DMS114 treated with DMSO at 0.1 percent for 48 hours (cell line): ENCODE measurements at regions not wholly inside any gene's neighbourhood (a gene's known extent, or its start where the extent isn't known, plus 50 kb on each side); places are given as distances from the start of the nearest gene placed in this dataset.

Source experiments
- DNase-seq: peaks from one replicate; lab custom pipeline; 2025; ENCODE audit not compliant: unreplicated experiment; lab: John Stamatoyannopoulos, UW

DNA sequence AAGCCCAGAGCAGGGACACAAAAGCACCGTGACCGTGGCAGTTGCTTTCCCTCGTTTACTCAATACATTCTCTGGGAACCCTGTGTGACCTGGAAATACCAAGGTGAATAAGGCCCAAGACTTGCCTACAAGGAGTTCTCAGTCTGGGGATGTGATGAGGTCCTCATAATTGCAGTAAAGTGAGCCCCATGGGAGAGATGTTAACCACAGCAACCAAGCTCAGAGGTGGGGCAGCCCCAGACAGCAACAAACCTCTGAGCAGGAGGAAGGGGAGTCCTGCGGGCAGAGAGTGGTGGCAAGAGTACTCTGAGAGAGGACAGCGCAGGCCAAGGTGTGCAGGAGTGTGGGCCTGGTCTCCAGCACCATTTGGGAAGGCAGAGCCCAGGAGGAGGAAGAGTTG lies 91.6 kb downstream of the TTC32 start:
- no peak for DNase-seq

DNA sequence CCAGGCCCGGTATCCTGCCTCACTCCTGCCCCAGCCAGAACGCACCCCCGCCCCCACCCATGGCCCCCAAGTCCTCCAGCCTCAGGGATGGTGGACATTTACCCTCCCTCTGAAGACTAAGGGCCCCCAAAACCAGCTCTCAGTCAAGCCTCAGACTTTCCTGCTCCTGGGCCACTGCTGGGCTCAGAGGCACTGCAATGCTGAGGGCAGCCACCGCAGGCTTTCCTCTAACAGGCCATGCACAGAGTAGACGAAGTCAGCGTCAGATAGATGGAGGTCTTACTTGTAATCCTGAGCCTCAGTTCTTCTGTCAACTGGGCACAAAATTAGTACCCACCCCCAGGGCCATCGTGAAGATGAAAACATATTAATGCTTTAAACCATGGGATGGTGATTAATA lies 92.6 kb downstream of the TTC32 start:
- DNase-seq = no peak

- no peak for DNase-seq
These were observed 93.9 kb downstream of the TTC32 start for GRCh38 chr2:19807866-19808265.

- DNase-seq = no peak
These were observed 94.4 kb downstream of the TTC32 start for GRCh38 chr2:19807346-19807745.

- no peak for DNase-seq
These were observed 95.2 kb downstream of the TTC32 start for GRCh38 chr2:19806591-19806990.

DNA sequence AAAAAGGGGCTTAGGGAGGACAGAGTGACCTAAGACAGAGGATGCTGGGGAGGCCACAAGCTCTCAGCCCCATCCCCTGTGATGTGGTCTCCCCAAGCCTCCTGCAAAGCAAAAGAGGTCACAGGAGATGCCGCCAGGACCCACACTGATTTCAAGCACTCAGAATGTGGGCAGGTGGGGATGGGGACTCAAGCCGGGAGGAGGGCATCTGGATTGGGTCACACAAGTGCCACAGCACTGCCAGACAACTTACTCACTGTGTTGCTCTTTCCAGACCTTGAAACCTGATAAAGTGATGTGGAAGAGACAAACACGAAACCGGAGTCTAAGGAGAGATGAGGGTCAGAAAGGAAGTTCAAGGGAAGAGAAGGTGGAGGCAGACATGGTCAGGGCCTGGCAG lies 95.7 kb downstream of the TTC32 start:
- no peak for DNase-seq

DNA sequence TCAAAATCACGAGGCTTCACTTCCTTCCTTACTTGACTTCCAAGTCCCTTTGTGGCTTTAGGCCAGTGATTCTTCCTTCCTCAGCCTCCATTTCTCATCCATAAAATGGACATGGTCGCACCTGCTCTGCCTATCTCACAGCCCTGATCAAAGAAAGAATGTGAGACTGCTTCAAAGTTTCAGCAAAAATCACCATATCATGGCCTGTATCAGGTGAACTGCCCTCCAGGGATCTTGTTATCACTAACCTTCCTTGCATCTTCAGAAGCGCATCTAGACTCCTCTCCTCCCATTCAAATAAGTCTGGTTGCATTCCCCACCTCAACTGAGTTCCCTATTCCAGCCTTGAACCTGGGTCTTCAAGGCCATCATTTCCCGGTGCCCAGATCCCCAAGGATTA lies 96.5 kb downstream of the TTC32 start:
- no peak for DNase-seq

- no peak for DNase-seq
These were observed 97.0 kb downstream of the TTC32 start for GRCh38 chr2:19804639-19805260.

DNA sequence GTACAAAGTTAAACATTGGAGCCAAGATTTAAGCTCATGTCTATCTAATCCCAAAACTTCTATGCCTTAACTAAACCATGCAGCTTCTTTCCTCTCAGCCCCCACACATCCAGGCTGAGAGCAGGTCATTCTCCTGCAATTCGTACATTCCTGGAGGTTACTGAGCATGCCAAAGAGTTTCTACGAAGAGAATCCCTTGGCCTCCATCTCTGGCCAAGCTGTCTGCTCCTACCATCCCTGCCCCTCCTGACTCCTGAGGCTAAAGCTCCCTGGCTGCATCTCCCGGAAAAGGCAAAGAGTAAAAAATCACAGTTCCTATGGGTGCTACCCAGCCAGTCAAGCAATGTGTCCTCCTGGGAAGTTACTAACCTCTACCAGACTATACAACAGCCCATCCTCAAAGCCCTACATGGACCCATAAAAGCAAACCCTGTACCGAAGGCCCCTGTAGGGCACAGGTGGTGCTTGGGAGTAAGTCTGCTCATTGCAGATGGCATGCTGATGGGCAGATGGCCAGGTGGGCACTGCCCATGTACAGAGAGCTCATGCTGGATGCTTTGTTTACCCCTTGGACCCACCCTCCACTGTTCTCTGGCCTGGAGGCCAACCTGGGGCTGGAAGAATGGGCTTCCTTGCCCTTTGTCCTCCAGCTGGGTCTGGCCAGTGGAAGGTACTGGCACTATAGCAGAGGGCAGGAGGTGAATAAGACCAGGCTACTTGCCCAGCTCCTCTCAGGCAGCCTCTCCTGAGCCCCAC lies 99.5 kb downstream of the TTC32 start:
- no peak for DNase-seq

DNA sequence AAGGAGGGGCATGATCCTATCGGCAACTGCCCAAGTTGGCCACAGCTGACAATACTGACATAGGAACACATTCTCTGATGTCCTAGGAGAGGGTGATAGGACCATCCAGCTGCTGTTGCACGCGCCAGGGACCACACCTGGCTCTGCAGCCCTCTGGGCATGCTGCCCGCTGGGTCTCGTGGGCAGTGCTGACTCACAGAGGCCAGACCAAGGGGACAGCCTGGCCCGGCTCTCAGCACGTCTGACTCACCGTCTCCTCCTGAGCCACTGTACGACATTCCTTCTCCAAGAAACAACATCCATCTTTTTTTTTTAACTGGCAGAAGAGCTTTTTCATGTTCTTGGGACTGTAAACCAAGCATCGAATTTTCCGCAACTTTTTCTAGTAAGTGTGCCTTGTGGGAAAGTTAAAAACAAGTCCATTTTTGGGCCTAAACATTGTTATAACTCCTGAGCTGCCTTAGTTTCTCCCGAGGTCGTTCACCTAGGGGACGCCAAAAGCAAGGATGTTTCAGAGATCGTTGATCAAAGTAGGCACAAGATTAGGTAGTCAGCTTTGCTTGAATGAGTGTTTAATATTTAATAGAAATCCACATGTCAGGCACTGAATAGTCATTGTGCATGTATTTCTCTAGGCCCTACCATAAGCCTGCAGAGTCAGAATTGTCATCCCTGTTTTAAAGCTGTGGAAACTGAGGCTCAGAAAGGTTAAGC lies 100.3 kb downstream of the TTC32 start:
- no peak for DNase-seq

GRCh38 chr2:19800796-19801195 lies 101.0 kb downstream of the TTC32 start:
- DNase-seq = no peak

- DNase-seq = no peak
These were observed 101.7 kb downstream of the TTC32 start for GRCh38 chr2:19799881-19800780.

GRCh38 chr2:19797871-19798270 lies 103.9 kb downstream of the TTC32 start:
- no peak for DNase-seq

GRCh38 chr2:19797243-19797810 lies 104.5 kb downstream of the TTC32 start:
- no peak for DNase-seq

DNA sequence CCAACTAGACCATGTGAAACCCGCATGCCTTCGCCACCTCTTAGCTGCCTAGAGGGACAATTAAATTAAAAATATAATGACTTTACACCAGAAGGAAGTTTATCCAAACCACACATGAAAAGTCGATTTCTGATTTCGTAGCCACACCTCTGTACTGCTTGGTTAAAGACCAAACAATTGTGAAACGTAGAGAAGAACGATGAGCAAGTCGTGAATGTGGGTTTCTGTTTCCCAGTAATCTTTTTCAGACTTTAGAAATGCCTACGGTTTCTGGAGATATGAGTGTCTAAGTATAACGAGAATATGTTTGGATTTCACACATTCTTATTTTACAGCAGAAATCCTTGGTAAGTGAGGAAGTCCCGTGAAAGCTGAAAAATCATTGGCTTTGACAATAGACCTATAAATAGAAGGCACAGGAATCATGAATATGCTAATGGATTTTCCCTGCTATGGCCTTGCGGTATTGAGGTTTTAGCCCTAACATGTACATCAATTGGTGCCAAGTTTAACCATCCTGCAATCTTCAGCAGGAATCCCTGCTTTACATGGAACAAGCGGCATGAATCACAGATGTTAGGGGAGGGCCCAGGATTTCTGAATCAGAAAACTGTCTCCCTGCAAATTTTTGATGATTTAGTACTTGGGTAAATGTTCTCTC lies 105.6 kb downstream of the TTC32 start:
- no peak for DNase-seq

DNA sequence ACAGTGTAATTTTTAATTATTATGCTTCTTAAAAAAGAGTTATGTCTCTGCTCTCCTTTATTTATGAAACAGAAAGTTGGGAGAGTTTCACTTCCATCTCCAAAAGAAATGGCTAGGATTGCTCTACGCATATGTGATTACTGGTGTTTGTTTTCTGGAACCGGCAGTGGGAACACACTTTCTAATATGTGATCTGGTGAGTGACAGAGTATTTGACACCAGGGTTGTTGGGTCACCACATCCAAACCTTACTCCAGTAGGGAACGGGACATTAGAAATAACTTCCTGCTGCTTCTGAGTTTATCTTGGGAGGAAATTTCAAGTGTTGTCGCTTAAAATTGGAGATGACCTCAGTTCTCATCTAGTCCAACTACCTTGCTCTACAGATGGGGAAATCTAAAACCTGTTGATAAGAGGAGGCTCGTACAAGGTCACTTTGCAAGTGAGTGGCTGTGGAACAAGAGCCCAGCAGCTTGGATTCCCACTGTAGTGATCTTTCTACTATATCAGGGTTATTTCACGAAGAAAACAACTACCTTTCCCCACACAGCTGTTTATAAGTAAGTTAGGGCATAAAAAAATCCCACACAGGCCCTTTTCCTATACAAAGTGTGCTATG lies 108.5 kb downstream of the TTC32 start:
- DNase-seq = no peak

DNA sequence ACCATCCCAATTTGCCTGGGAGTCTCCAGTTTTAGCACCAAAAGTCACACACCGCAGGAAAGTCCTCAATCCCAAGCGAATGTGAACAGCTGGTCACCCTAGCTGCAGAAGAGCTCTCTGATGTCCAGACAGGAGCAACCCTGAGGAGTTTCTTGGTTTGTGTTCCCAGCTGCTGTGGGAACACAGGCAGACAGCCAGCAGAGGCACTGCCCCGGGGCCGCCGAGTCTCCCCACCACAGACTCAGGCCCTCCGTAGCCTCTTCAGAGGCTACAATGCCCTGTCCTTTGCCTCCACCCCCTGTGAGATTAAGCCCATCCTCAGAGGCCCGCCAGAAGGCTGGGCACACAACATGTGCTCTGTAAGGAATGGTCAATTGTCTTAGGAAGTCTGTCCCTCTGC lies 111.5 kb downstream of the TTC32 start:
- no peak for DNase-seq

DNA sequence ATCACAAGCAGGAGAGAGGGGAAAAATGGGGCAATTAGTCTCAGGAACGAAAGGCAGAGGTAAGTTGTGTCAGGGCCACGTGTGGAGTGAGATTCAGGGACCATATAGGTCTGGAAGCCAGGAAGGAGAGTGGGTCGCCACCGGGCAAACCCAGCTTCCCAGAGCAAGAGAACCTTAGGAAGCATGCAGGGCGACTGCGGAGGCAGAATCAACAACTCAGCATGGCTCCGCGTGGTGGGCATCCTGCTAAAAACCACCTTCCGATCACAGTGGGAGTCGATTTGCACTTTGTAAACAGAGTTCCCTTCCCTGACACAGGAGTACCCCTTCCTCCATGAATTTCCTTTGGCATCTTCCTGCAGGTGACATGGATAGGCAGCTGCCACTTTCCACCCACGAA lies 114.6 kb downstream of the TTC32 start:
- no peak for DNase-seq

DNA sequence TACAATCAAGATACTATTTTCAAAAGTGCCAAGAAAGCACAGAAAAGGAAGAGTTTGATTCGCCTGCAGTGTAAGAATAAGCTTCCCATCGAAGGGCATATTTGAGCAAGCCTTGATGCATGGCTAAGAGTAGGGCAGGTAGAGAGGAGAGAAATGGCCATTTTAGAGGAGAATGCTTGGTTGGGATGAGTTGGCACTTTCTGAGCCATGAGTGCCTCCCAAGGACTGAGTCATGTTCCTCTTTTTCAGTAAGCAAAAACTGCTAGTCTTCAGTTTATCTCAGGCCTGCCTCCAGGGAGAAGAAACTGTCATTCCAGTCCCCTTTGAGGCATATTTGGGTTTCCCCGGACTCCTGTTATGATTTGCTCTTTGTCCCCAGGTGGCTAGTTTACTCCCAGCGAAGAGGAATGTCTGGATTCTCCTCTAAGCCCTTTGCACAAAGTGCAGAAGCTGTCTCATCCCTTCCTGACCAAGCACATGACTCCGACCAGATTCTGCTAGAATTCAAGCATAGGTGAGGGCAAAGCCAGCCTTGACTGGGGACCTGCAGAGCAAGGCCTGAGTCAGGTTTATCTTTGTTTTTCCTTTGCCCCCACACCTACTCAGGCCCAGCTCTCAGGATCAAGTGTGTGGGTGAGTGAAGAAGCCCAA lies 115.2 kb downstream of the TTC32 start:
- DNase-seq = no peak
